Kidney (tissue), 13 donors: ENCODE measurements at regions not wholly inside any gene's neighbourhood (a gene's known extent, or its start where the extent isn't known, plus 50 kb on each side); places are given as distances from the start of the nearest gene placed in this dataset.

Experiments used
- DNase-seq, 5 donors: peaks; one replicate each; pipeline ENCODE4 v3.0.0-alpha.2; 2013 to 2020
- FAIRE-seq: peaks from 2 replicates; lab custom pipeline; 2012; peaks lifted over from hg19 to GRCh38; lab: Jason Lieb, UNC
- H3K27ac ChIP-seq, 2 donors: one replicate each; pipeline ENCODE4 v1.7.0; 2013; ENCODE audit warnings: low read depth in 2 of 2, low read length in 2 of 2, inconsistent platforms in 1 of 2
- H3K27me3 ChIP-seq: one replicate; pipeline ENCODE4 v1.7.1; 2013; ENCODE audit warnings: low read length, inconsistent platforms; ENCODE audit not compliant: control insufficient read depth, insufficient read depth
- H3K36me3 ChIP-seq, 3 donors: one replicate each; pipeline versions ENCODE4 v1.7.0 to v1.7.1; 2013; ENCODE audit warnings: low read length in 3 of 3, control low read depth in 1 of 3, inconsistent platforms in 1 of 3; ENCODE audit not compliant: insufficient read depth in 3 of 3, control insufficient read depth in 2 of 3
- H3K4me1 ChIP-seq, 3 donors: one replicate each; pipeline versions ENCODE4 v1.7.0 to v1.7.1; 2013; ENCODE audit warnings: low read length in 3 of 3, inconsistent platforms in 1 of 3, low read depth in 1 of 3; ENCODE audit not compliant: control insufficient read depth in 2 of 3, insufficient read depth in 2 of 3
- H3K4me3 ChIP-seq, 3 donors: one replicate each; pipeline versions ENCODE4 v1.7.0 to v1.8.1; 2013; ENCODE audit warnings: low read length in 3 of 3, control low read depth in 1 of 3, inconsistent platforms in 1 of 3
- H3K9ac ChIP-seq, 3 donors: one replicate each; pipeline versions ENCODE4 v1.7.0 to v1.7.1; 2013; ENCODE audit warnings: low read length in 3 of 3, control low read depth in 1 of 3, inconsistent platforms in 1 of 3
- H3K9me3 ChIP-seq, 3 donors: one replicate each; pipeline versions ENCODE4 v1.7.0 to v1.7.1; 2013; ENCODE audit warnings: low read length in 3 of 3, control low read depth in 1 of 3, inconsistent platforms in 1 of 3; ENCODE audit not compliant: control insufficient read depth in 2 of 3, insufficient read depth in 1 of 3
- intact Hi-C: fragments of 100-400 bp; cut with DNase I; formaldehyde crosslinking; loops from one replicate; pipeline ENCODE4 v1.11.1; 2022
- TF ChIP-seq, protein P1 (sequence below): IDR thresholded peaks from 3 replicates; pipeline ENCODE4 v1.5.1; 2012; ENCODE audit warnings: mild to moderate bottlenecking, moderate library complexity, borderline replicate concordance; ENCODE audit not compliant: insufficient read depth; ENCODE audit errors: extremely low read depth
- donor health status: control.
- donor health status: control.
- donor health status: control.
- donor health status: control.
- donor health status: control.
- donor health status: DM: yes; HTN: yes; CAD: no.
- donor health status: Normal renal cell carcinoma (clear cell type).

DNA sequence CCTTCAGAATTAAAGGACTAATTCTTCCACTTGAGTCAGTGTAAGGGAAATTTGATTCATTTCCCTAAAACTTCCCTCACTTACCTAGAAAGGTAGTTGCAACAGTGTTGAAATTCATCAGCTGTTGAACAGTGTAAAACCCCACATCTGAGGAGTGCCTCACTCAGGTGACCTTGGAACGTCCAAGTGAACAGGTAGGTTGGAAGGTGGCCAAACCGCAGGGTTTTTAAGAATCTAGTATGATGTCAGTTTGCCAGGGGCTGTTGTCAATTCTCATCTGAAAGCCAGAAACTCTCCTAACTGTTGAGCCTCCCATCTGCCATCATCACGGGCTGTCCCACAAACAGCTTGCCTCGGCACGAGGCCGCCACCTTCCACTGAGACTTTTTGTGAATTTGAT, 105.7 kb downstream of the TMEM174 start:
- FAIRE-seq (no peak), DNase-seq (peak in 1 of 5 donors; percentile 62)
- Histone ChIP-seq H3K9me3 (no peaks in the 10 kb centered on the region), H3K36me3 (no peaks in the 10 kb centered on the region), H3K4me3 (no peak overlapping the region), H3K27me3 (no peaks in the 10 kb centered on the region), H3K27ac (no peak overlapping the region), H3K4me1 (peaks cover 22 to 35% (median 31%) of the 10 kb centered on the region in 3 donors), H3K9ac (no peak overlapping the region)
- TF ChIP-seq, protein P1, sequence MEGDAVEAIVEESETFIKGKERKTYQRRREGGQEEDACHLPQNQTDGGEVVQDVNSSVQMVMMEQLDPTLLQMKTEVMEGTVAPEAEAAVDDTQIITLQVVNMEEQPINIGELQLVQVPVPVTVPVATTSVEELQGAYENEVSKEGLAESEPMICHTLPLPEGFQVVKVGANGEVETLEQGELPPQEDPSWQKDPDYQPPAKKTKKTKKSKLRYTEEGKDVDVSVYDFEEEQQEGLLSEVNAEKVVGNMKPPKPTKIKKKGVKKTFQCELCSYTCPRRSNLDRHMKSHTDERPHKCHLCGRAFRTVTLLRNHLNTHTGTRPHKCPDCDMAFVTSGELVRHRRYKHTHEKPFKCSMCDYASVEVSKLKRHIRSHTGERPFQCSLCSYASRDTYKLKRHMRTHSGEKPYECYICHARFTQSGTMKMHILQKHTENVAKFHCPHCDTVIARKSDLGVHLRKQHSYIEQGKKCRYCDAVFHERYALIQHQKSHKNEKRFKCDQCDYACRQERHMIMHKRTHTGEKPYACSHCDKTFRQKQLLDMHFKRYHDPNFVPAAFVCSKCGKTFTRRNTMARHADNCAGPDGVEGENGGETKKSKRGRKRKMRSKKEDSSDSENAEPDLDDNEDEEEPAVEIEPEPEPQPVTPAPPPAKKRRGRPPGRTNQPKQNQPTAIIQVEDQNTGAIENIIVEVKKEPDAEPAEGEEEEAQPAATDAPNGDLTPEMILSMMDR = no peak
- intact Hi-C loops = no loop called here

- FAIRE-seq (no peak), DNase-seq (peak in 2 of 5 donors; percentile 71 to 80)
- no peak overlapping the region for H3K4me3 ChIP-seq
- H3K9ac ChIP-seq = no peak overlapping the region
- intact Hi-C loops = no loop called here
- H3K4me1 ChIP-seq = peaks cover 9 to 16% (median 12%) of the 10 kb centered on the region in 3 donors
- H3K36me3 ChIP-seq = no peaks in the 10 kb centered on the region
- H3K27me3 ChIP-seq = no peaks in the 10 kb centered on the region
- H3K27ac ChIP-seq = no peak overlapping the region
- TF ChIP-seq, protein P1 = no peak
- H3K9me3 ChIP-seq = no peaks in the 10 kb centered on the region
Measured at GRCh38 chr5:73274881-73275663, 102.1 kb downstream of the TMEM174 start.

- Histone ChIP-seq H3K27ac (no peak overlapping the region), H3K27me3 (no peaks in the 10 kb centered on the region), H3K4me1 (peaks cover under 1 to 14% (median 7%) of the 10 kb centered on the region in 3 donors), H3K4me3 (no peak overlapping the region), H3K36me3 (no peaks in the 10 kb centered on the region), H3K9me3 (no peaks in the 10 kb centered on the region), H3K9ac (no peak overlapping the region)
- TF ChIP-seq, protein P1 = no peak
- DNase-seq (no peak), FAIRE-seq (no peak)
- intact Hi-C loops = no loop called here
Measured at GRCh38 chr5:73274121-73274520, 101.1 kb downstream of the TMEM174 start.
